PC-9 (cell line): ENCODE measurements at regions not wholly inside any gene's neighbourhood (a gene's known extent, or its start where the extent isn't known, plus 50 kb on each side); places are given as distances from the start of the nearest gene placed in this dataset.

Experiments used
- BruUV-seq: library from RNA; stranded (reverse); fragments of 400-500 nt; replicated peaks from 2 replicates; lab custom pipeline; 2021; lab: Mats Ljungman, UMichigan
- CTCF ChIA-PET: fragments of 300-600 bp; sonication (Branson Sonifier 250); formaldehyde crosslinking; loops from one replicate; lab custom pipeline; 2022; ENCODE audit warnings: antibody characterized with exemption; lab: Charles Lee
- POLR2A ChIA-PET: fragments of 300-600 bp; sonication (Branson Sonifier 250); formaldehyde crosslinking; loops from one replicate; lab custom pipeline; 2022; ENCODE audit warnings: antibody characterized with exemption; ENCODE audit not compliant: unreplicated experiment; lab: Charles Lee
- DNase-seq, 2 experiments: peaks; one replicate each; pipeline versions ENCODE4 v3.0.0 to v3.0.0-alpha.2; 2015 to 2022; ENCODE audit warnings: mixed read lengths in 1 of 2
- H2AFZ ChIP-seq: fragments of 200-600 bp; sonication (generic); 2 replicates; pipeline ENCODE4 v1.8.1; 2017; ENCODE audit warnings: antibody characterized with exemption
- H3F3A ChIP-seq: fragments of 200-600 bp; sonication (generic); 2 replicates; pipeline ENCODE4 v1.8.1; 2017; ENCODE audit warnings: antibody characterized with exemption, mild to moderate bottlenecking, low read depth; ENCODE audit not compliant: insufficient read depth
- H3K27ac ChIP-seq: fragments of 200-600 bp; sonication (generic); 2 replicates; pipeline ENCODE4 v1.6.1; 2016; ENCODE audit warnings: mixed run types
- H3K27me3 ChIP-seq: fragments of 200-600 bp; sonication (generic); 2 replicates; pipeline ENCODE4 v1.6.1; 2016; ENCODE audit warnings: low read depth, mixed run types; ENCODE audit not compliant: insufficient read depth
- H3K36me3 ChIP-seq: fragments of 200-600 bp; sonication (generic); 2 replicates; pipeline ENCODE4 v1.6.1; 2016; ENCODE audit warnings: low read depth, mixed run types
- H3K4me1 ChIP-seq: fragments of 200-600 bp; sonication (generic); replicated peaks from 2 replicates; pipeline ENCODE4 v1.6.1; 2016; ENCODE audit warnings: mixed run types; ENCODE audit not compliant: insufficient read depth
- H3K4me2 ChIP-seq: fragments of 200-600 bp; sonication (generic); 2 replicates; pipeline ENCODE4 v1.6.1; 2017; ENCODE audit warnings: mixed run types
- H3K4me3 ChIP-seq: fragments of 200-600 bp; sonication (generic); 2 replicates; pipeline ENCODE4 v1.6.1; 2016; ENCODE audit warnings: mixed run types
- H3K79me2 ChIP-seq: fragments of 200-600 bp; sonication (generic); 2 replicates; pipeline ENCODE4 v1.6.1; 2017; ENCODE audit warnings: low read depth, mixed run types
- H3K9me2 ChIP-seq: fragments of 200-600 bp; sonication (generic); 2 replicates; pipeline ENCODE4 v1.8.1; 2017; ENCODE audit warnings: mild to moderate bottlenecking; ENCODE audit not compliant: insufficient read depth
- H3K9me3 ChIP-seq: fragments of 200-600 bp; sonication (generic); 2 replicates; pipeline ENCODE4 v1.8.1; 2016; ENCODE audit warnings: low read depth; ENCODE audit not compliant: insufficient read depth
- H4K20me1 ChIP-seq: fragments of 200-600 bp; sonication (generic); 2 replicates; pipeline ENCODE4 v1.8.1; 2017; ENCODE audit not compliant: insufficient read depth
- EZH2 ChIP-seq: fragments of 200-600 bp; sonication (generic); IDR thresholded peaks from 2 replicates; pipeline ENCODE4 v1.8.0; 2017; ENCODE audit warnings: antibody characterized with exemption, low read depth
- intact Hi-C: fragments of 100-400 bp; cut with micrococcal nuclease; formaldehyde crosslinking; loops from one replicate; pipeline ENCODE4 v1.10.0; 2022; ENCODE audit not compliant: unreplicated experiment
- TF ChIP-seq, protein P1 (sequence below): fragments of 200-600 bp; sonication (generic); conservative IDR thresholded peaks from 2 replicates; pipeline ENCODE4 v1.6.1; 2017; ENCODE audit warnings: mixed run types, antibody characterized with exemption, mild to moderate bottlenecking, moderate library complexity

- ChIA-PET CTCF (interaction anchor here (0.7 to 1.1 kb wide), 2 partner anchors 39 to 118 kb away, joined by 3 read pairs; no protein-coding TSS in a partner anchor), POLR2A (interaction anchor here (0.6 kb wide), 2 partner anchors 149 to 241 kb away, joined by 3 to 23 read pairs; no protein-coding TSS in a partner anchor)
- intact Hi-C loops: no loop called here
- TF ChIP-seq, protein P1, sequence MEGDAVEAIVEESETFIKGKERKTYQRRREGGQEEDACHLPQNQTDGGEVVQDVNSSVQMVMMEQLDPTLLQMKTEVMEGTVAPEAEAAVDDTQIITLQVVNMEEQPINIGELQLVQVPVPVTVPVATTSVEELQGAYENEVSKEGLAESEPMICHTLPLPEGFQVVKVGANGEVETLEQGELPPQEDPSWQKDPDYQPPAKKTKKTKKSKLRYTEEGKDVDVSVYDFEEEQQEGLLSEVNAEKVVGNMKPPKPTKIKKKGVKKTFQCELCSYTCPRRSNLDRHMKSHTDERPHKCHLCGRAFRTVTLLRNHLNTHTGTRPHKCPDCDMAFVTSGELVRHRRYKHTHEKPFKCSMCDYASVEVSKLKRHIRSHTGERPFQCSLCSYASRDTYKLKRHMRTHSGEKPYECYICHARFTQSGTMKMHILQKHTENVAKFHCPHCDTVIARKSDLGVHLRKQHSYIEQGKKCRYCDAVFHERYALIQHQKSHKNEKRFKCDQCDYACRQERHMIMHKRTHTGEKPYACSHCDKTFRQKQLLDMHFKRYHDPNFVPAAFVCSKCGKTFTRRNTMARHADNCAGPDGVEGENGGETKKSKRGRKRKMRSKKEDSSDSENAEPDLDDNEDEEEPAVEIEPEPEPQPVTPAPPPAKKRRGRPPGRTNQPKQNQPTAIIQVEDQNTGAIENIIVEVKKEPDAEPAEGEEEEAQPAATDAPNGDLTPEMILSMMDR: no peak
- no peak for TF ChIP-seq EZH2
- Histone ChIP-seq H3K27ac (no peak overlapping the region), H3K79me2 (no peaks in the 10 kb centered on the region), H3K36me3 (no peaks in the 10 kb centered on the region), H3K4me1 (peaks cover 28% of the 10 kb centered on the region), H3K9me2 (no peaks in the 10 kb centered on the region), H3K27me3 (no peaks in the 10 kb centered on the region), H3K4me3 (no peak overlapping the region), H3F3A (peaks cover 29% of the 10 kb centered on the region), H3K4me2 (0 out of 2 replicates have a peak overlapping the region, but pooled peaks have one; percentile 72), H2AFZ (no peak overlapping the region), H4K20me1 (no peaks in the 10 kb centered on the region; the same call in 1 of the 2 replicates), H3K9me3 (peaks cover 13% of the 10 kb centered on the region)
- DNase-seq: no peak
- BruUV-seq: no TSS peak
These were observed 64.7 kb upstream of the GLI2 start for GRCh38 chr2:120670771-120671480.

DNA sequence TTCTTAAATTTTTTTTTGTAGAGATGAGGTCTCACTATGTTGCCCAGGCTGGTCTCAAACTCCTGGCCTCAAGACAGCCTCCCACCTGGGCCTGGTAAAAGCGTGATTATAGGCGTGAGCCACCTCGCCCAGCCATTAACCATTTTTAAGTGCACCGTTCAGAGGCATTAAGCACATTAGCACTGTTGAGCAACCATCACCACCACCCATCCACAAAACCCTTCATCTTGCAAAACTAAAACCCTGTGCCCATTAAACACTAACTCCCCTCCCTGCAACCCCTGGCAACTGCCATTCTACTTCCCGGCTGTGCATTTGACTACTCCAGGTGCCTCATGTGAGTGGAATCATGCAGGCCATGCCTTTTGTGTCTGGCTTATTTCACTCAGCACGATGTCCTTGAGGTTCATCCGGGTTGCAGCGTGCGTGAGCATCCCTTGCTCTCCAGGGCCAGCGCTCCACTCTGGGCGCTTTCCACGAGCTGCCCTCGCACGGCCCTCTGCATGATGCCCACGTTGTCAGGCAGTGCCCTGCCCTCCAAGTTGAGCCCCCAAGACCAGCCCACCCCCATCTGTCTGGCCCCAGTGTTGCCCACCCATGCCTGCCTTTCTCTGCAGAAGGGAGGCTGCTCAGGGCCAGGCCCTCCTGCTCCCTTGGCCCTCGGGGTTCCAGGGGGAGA, 63.0 kb upstream of the GLI2 start:
- intact Hi-C loops: no loop called here

DNA sequence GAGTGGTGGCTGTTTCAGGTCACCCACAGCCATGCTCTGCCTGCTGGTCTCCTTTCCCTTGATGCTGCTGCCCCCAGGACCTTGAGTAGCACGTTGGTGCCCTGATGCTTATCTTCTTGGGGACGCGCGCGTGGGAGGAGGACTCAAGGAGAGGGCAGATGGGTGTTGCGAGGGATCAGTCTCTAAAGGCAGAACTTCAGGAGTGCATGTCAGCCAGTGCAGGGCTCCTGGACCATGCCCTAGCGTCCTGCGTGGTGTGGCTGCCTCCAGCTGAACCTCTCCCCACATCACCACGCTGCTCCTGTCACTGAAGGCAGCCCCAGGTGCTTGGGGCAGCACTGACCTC, 62.5 kb upstream of the GLI2 start:
- no peaks in the 10 kb centered on the region for H3K79me2 ChIP-seq
- H4K20me1 ChIP-seq: no peaks in the 10 kb centered on the region; the same call in 1 of the 2 replicates
- no peaks in the 10 kb centered on the region for H3K9me3 ChIP-seq
- H3K27me3 ChIP-seq: 0 out of 2 replicates have a peak, but pooled peaks cover 6% of the 10 kb centered on the region
- no peak overlapping the region for H2AFZ ChIP-seq
- no peak overlapping the region for H3K27ac ChIP-seq
- ChIA-PET POLR2A (no interaction called here), CTCF (no interaction called here)
- H3K9me2 ChIP-seq: no peaks in the 10 kb centered on the region
- no peak for DNase-seq
- peaks cover 27% of the 10 kb centered on the region for H3K4me1 ChIP-seq
- H3K36me3 ChIP-seq: no peaks in the 10 kb centered on the region
- no peak overlapping the region for H3K4me3 ChIP-seq
- BruUV-seq: no TSS peak
- peaks cover 31% of the 10 kb centered on the region for H3F3A ChIP-seq
- TF ChIP-seq, protein P1: no peak
- TF ChIP-seq EZH2: no peak
- intact Hi-C loops: no loop called here
- H3K4me2 ChIP-seq: no peak overlapping the region

More for the DNA sequence above, 63.0 kb upstream of the GLI2 start:
- no peak overlapping the region for H3K4me2 ChIP-seq
- no TSS peak for BruUV-seq
- DNase-seq: no peak
- no peaks in the 10 kb centered on the region; the same call in 1 of the 2 replicates for H4K20me1 ChIP-seq
- H3K4me3 ChIP-seq: no peak overlapping the region
- CTCF ChIA-PET: no interaction called here
- H3K27ac ChIP-seq: no peak overlapping the region
- peaks cover 28% of the 10 kb centered on the region for H3K4me1 ChIP-seq
- peaks cover 31% of the 10 kb centered on the region for H3F3A ChIP-seq
- TF ChIP-seq EZH2: no peak
- TF ChIP-seq, protein P1: no peak
- POLR2A ChIA-PET: no interaction called here
- H3K9me2 ChIP-seq: no peaks in the 10 kb centered on the region
- H3K27me3 ChIP-seq: 0 out of 2 replicates have a peak, but pooled peaks cover 6% of the 10 kb centered on the region
- no peaks in the 10 kb centered on the region for H3K36me3 ChIP-seq
- no peaks in the 10 kb centered on the region for H3K79me2 ChIP-seq
- no peak overlapping the region for H2AFZ ChIP-seq
- H3K9me3 ChIP-seq: no peaks in the 10 kb centered on the region
